CD8-positive, alpha-beta memory T cell (primary cell): ENCODE measurements at regions not wholly inside any gene's neighbourhood (a gene's known extent, or its start where the extent isn't known, plus 50 kb on each side); places are given as distances from the start of the nearest gene placed in this dataset.

ENCODE experiments used
- CTCF ChIA-PET: fragments of 350-600 bp; sonication (Branson Sonifier 250); formaldehyde crosslinking; loops from one replicate; lab custom pipeline; 2021; ENCODE audit warnings: antibody characterized with exemption; lab: Charles Lee
- POLR2A ChIA-PET: fragments of 350-600 bp; sonication (Branson Sonifier 250); formaldehyde crosslinking; loops from one replicate; lab custom pipeline; 2021; ENCODE audit warnings: antibody characterized with exemption; lab: Charles Lee
- DNase-seq, 5 donors: peaks; one replicate each; pipeline versions ENCODE4 v3.0.0 to v3.0.0-alpha.2; 2020 to 2022; ENCODE audit warnings: mixed read lengths in 1 of 5
- H3K27ac ChIP-seq: one replicate; pipeline ENCODE4 v1.7.0; 2013; ENCODE audit warnings: low read depth, mild to moderate bottlenecking, low read length, moderate library complexity
- H3K27me3 ChIP-seq: 2 replicates; pipeline ENCODE4 v1.7.0; 2013; ENCODE audit warnings: low read length, mild to moderate bottlenecking; ENCODE audit not compliant: insufficient read depth, poor library complexity, severe bottlenecking
- H3K36me3 ChIP-seq: 2 replicates; pipeline ENCODE4 v1.7.0; 2013; ENCODE audit warnings: mild to moderate bottlenecking, low read length, moderate library complexity; ENCODE audit not compliant: insufficient read depth
- H3K4me1 ChIP-seq: 2 replicates; pipeline ENCODE4 v1.7.0; 2013; ENCODE audit warnings: mild to moderate bottlenecking, low read length, moderate library complexity; ENCODE audit not compliant: insufficient read depth
- H3K4me3 ChIP-seq: 2 replicates; pipeline ENCODE4 v1.7.0; 2013; ENCODE audit warnings: mild to moderate bottlenecking, low read length
- H3K9me3 ChIP-seq: 2 replicates; pipeline ENCODE4 v1.7.0; 2013; ENCODE audit warnings: mild to moderate bottlenecking, low read length
- H3K27ac Mint-ChIP-seq, 8 donors: one replicate each; pipeline ENCODE4 v1.8.0; 2020 to 2021; ENCODE audit warnings: mixed read lengths in 8 of 8, mild to moderate bottlenecking in 6 of 8, inconsistent platforms in 3 of 8, moderate library complexity in 3 of 8
- H3K27me3 Mint-ChIP-seq, 2 donors: one replicate each; pipeline ENCODE4 v1.8.0; 2020 to 2021; ENCODE audit warnings: mixed read lengths in 2 of 2, mild to moderate bottlenecking in 1 of 2, moderate library complexity in 1 of 2
- H3K36me3 Mint-ChIP-seq, 3 donors: one replicate each; pipeline ENCODE4 v1.8.0; 2020 to 2021; ENCODE audit warnings: mixed read lengths in 3 of 3, inconsistent platforms in 1 of 3, mild to moderate bottlenecking in 1 of 3
- H3K4me1 Mint-ChIP-seq, 3 donors: one replicate each; pipeline ENCODE4 v1.8.0; 2020 to 2021; ENCODE audit warnings: mixed read lengths in 3 of 3, inconsistent platforms in 1 of 3, mild to moderate bottlenecking in 1 of 3
- H3K4me3 Mint-ChIP-seq, 7 donors: one replicate each; pipeline ENCODE4 v1.8.0; 2020 to 2021; ENCODE audit warnings: mixed read lengths in 7 of 7, mild to moderate bottlenecking in 6 of 7, moderate library complexity in 4 of 7, inconsistent platforms in 2 of 7
- H3K9me3 Mint-ChIP-seq, 5 donors: one replicate each; pipeline ENCODE4 v1.8.0; 2020 to 2022; ENCODE audit warnings: mixed read lengths in 5 of 5, mild to moderate bottlenecking in 3 of 5, moderate library complexity in 2 of 5, inconsistent platforms in 1 of 5

GRCh38 chrX:518319-518718 lies 112.3 kb upstream of the SHOX start:
- CTCF ChIA-PET = no interaction called here
- DNase-seq = no peak
- H3K4me3 Mint-ChIP-seq = no peak overlapping the region

GRCh38 chrX:519741-520140 lies 110.8 kb upstream of the SHOX start:
- H3K4me1 ChIP-seq = no peaks in the 10 kb centered on the region
- no peak overlapping the region for H3K27ac Mint-ChIP-seq
- H3K4me3 Mint-ChIP-seq = no peak overlapping the region
- H3K36me3 Mint-ChIP-seq = peaks cover 0 to 2% (median 0%) of the 10 kb centered on the region in 3 donors
- H3K27ac ChIP-seq = no peak overlapping the region
- H3K4me1 Mint-ChIP-seq = no peaks in the 10 kb centered on the region
- no peak for DNase-seq
- H3K4me3 ChIP-seq = no peak overlapping the region
- H3K27me3 ChIP-seq = no peaks in the 10 kb centered on the region
- ChIA-PET POLR2A (no interaction called here), CTCF (no interaction called here)
- H3K9me3 ChIP-seq = no peaks in the 10 kb centered on the region
- H3K27me3 Mint-ChIP-seq = peaks cover 0 to 4% of the 10 kb centered on the region in 2 donors
- H3K36me3 ChIP-seq = no peaks in the 10 kb centered on the region
- H3K9me3 Mint-ChIP-seq = peaks cover 0 to 17% (median 13%) of the 10 kb centered on the region in 5 donors

More at GRCh38 chrX:518319-518718, 112.3 kb upstream of the SHOX start:
- Mint-ChIP-seq H3K4me1 (no peaks in the 10 kb centered on the region), H3K9me3 (peaks cover 0 to 14% (median 11%) of the 10 kb centered on the region in 5 donors), H3K27me3 (peaks cover 0 to 4% of the 10 kb centered on the region in 2 donors), H3K27ac (no peak overlapping the region), H3K36me3 (peaks cover 0 to 2% (median 0%) of the 10 kb centered on the region in 3 donors)
- POLR2A ChIA-PET = no interaction called here
- H3K4me1 ChIP-seq = no peaks in the 10 kb centered on the region
- H3K27me3 ChIP-seq = no peaks in the 10 kb centered on the region
- H3K36me3 ChIP-seq = no peaks in the 10 kb centered on the region
- no peak overlapping the region for H3K27ac ChIP-seq
- no peaks in the 10 kb centered on the region for H3K9me3 ChIP-seq
- H3K4me3 ChIP-seq = no peak overlapping the region

- Mint-ChIP-seq H3K36me3 (no peaks in the 10 kb centered on the region), H3K27me3 (peaks cover 0 to 5% of the 10 kb centered on the region in 2 donors), H3K4me3 (no peak overlapping the region), H3K4me1 (no peaks in the 10 kb centered on the region), H3K9me3 (peaks cover 0 to 20% (median 17%) of the 10 kb centered on the region in 5 donors), H3K27ac (no peak overlapping the region)
- Histone ChIP-seq H3K4me1 (no peaks in the 10 kb centered on the region), H3K27ac (no peak overlapping the region), H3K27me3 (no peaks in the 10 kb centered on the region), H3K36me3 (no peaks in the 10 kb centered on the region), H3K9me3 (no peaks in the 10 kb centered on the region), H3K4me3 (no peak overlapping the region)
- DNase-seq = no peak
- CTCF ChIA-PET = no interaction called here
- POLR2A ChIA-PET = no interaction called here
Observed at GRCh38 chrX:522456-522855, 108.1 kb upstream of the SHOX start.

GRCh38 chrX:525134-525533 lies 105.5 kb upstream of the SHOX start:
- ChIA-PET POLR2A (no interaction called here), CTCF (no interaction called here)
- no peaks in the 10 kb centered on the region for H3K4me1 ChIP-seq
- no peak overlapping the region for H3K4me3 ChIP-seq
- Mint-ChIP-seq H3K36me3 (no peaks in the 10 kb centered on the region), H3K27me3 (peaks cover 0 to 3% of the 10 kb centered on the region in 2 donors), H3K27ac (peak overlapping the region in 1 of 8 donors; percentile 41), H3K4me1 (no peaks in the 10 kb centered on the region), H3K4me3 (no peak overlapping the region), H3K9me3 (peaks cover 0 to 26% (median 17%) of the 10 kb centered on the region in 5 donors)
- H3K36me3 ChIP-seq = no peaks in the 10 kb centered on the region
- H3K27me3 ChIP-seq = no peaks in the 10 kb centered on the region
- H3K27ac ChIP-seq = no peak overlapping the region
- no peaks in the 10 kb centered on the region for H3K9me3 ChIP-seq
- DNase-seq = no peak

- Histone ChIP-seq H3K9me3 (no peaks in the 10 kb centered on the region), H3K4me3 (no peak overlapping the region), H3K27me3 (no peaks in the 10 kb centered on the region), H3K27ac (no peak overlapping the region), H3K36me3 (no peaks in the 10 kb centered on the region), H3K4me1 (no peaks in the 10 kb centered on the region)
- H3K36me3 Mint-ChIP-seq = no peaks in the 10 kb centered on the region
- CTCF ChIA-PET = no interaction called here
- H3K9me3 Mint-ChIP-seq = peaks cover 0 to 26% (median 17%) of the 10 kb centered on the region in 5 donors
- peak in 1 of 5 donors; percentile 2 for DNase-seq
- POLR2A ChIA-PET = no interaction called here
- H3K4me1 Mint-ChIP-seq = no peaks in the 10 kb centered on the region
- peaks cover 0 to 1% of the 10 kb centered on the region in 2 donors for H3K27me3 Mint-ChIP-seq
- no peak overlapping the region for H3K27ac Mint-ChIP-seq
- no peak overlapping the region for H3K4me3 Mint-ChIP-seq
Observed at GRCh38 chrX:526295-527224, 104.0 kb upstream of the SHOX start.

- Histone ChIP-seq H3K36me3 (no peaks in the 10 kb centered on the region), H3K4me1 (no peaks in the 10 kb centered on the region), H3K9me3 (no peaks in the 10 kb centered on the region), H3K27ac (no peak overlapping the region), H3K4me3 (no peak overlapping the region), H3K27me3 (no peaks in the 10 kb centered on the region)
- DNase-seq = no peak
- no peak overlapping the region for H3K27ac Mint-ChIP-seq
- no peak overlapping the region for H3K4me3 Mint-ChIP-seq
- CTCF ChIA-PET = no interaction called here
- POLR2A ChIA-PET = no interaction called here
- H3K36me3 Mint-ChIP-seq = peaks cover 0 to 2% (median 0%) of the 10 kb centered on the region in 3 donors
- H3K4me1 Mint-ChIP-seq = no peaks in the 10 kb centered on the region
- H3K9me3 Mint-ChIP-seq = peaks cover 0 to 22% (median 12%) of the 10 kb centered on the region in 5 donors
- peaks cover 0 to under 1% of the 10 kb centered on the region in 2 donors for H3K27me3 Mint-ChIP-seq
Observed at GRCh38 chrX:530726-531610, 99.6 kb upstream of the SHOX start.

GRCh38 chrX:531611-531936 lies 99.0 kb upstream of the SHOX start:
- peaks cover under 1 to 17% (median 7%) of the 10 kb centered on the region in 5 donors for H3K9me3 Mint-ChIP-seq
- H3K4me3 ChIP-seq = no peak overlapping the region
- H3K36me3 Mint-ChIP-seq = peaks cover 0 to 2% (median 0%) of the 10 kb centered on the region in 3 donors
- no peaks in the 10 kb centered on the region for H3K27me3 Mint-ChIP-seq
- H3K4me1 Mint-ChIP-seq = no peaks in the 10 kb centered on the region
- no peaks in the 10 kb centered on the region for H3K4me1 ChIP-seq
- no peaks in the 10 kb centered on the region for H3K9me3 ChIP-seq
- H3K27me3 ChIP-seq = no peaks in the 10 kb centered on the region
- H3K4me3 Mint-ChIP-seq = no peak overlapping the region
- ChIA-PET POLR2A (no interaction called here), CTCF (no interaction called here)
- no peaks in the 10 kb centered on the region for H3K36me3 ChIP-seq
- DNase-seq = no peak
- H3K27ac Mint-ChIP-seq = no peak overlapping the region
- no peak overlapping the region for H3K27ac ChIP-seq

GRCh38 chrX:534804-535203 lies 95.8 kb upstream of the SHOX start:
- Histone ChIP-seq H3K4me1 (no peaks in the 10 kb centered on the region), H3K36me3 (no peaks in the 10 kb centered on the region), H3K9me3 (no peaks in the 10 kb centered on the region), H3K27me3 (no peaks in the 10 kb centered on the region), H3K4me3 (no peak overlapping the region), H3K27ac (no peak overlapping the region)
- H3K4me3 Mint-ChIP-seq = no peak overlapping the region
- H3K9me3 Mint-ChIP-seq = peaks cover 4 to 13% (median 11%) of the 10 kb centered on the region in 5 donors
- peaks cover 0 to 1% of the 10 kb centered on the region in 2 donors for H3K27me3 Mint-ChIP-seq
- H3K4me1 Mint-ChIP-seq = no peaks in the 10 kb centered on the region
- DNase-seq = no peak
- H3K27ac Mint-ChIP-seq = no peak overlapping the region
- CTCF ChIA-PET = no interaction called here
- H3K36me3 Mint-ChIP-seq = peaks cover 0 to 4% (median 2%) of the 10 kb centered on the region in 3 donors
- POLR2A ChIA-PET = no interaction called here
